Anterior cingulate cortex (tissue), 58 donors: ENCODE measurements at regions not wholly inside any gene's neighbourhood (a gene's known extent, or its start where the extent isn't known, plus 50 kb on each side); places are given as distances from the start of the nearest gene placed in this dataset.
"Not testable (repeated sequence)": the region's sequence is repeated elsewhere in the genome, so short reads cannot be mapped to it uniquely, and the experiment has no call there.

Experiments
- DNase-seq, 58 donors: peaks; one replicate each; lab custom pipeline; 2025; lab: John Stamatoyannopoulos, UW

- DNase-seq = no peak
Measured at GRCh38 chr2:21730141-21730540, 606.4 kb downstream of the TDRD15 start.

GRCh38 chr2:21740484-21740883, 616.7 kb downstream of the TDRD15 start:
- DNase-seq = no peak

- no peak for DNase-seq
Measured at GRCh38 chr2:21746499-21746898, 622.7 kb downstream of the TDRD15 start.

- DNase-seq = no peak
Measured at GRCh38 chr2:21748501-21748900, 624.7 kb downstream of the TDRD15 start.

GRCh38 chr2:21754164-21754788, 630.5 kb downstream of the TDRD15 start:
- no peak for DNase-seq

GRCh38 chr2:21757805-21758430, 634.1 kb downstream of the TDRD15 start:
- no peak for DNase-seq

- no peak for DNase-seq
Measured at GRCh38 chr2:21759819-21760218, 636.1 kb downstream of the TDRD15 start.

GRCh38 chr2:21761361-21761760, 637.6 kb downstream of the TDRD15 start:
- no peak for DNase-seq

GRCh38 chr2:21763501-21763900, 639.7 kb downstream of the TDRD15 start:
- DNase-seq = no peak

- DNase-seq = no peak
Measured at GRCh38 chr2:21770787-21771186, 647.0 kb downstream of the TDRD15 start.

- DNase-seq = no peak
Measured at GRCh38 chr2:21772624-21773023, 648.9 kb downstream of the TDRD15 start.

- DNase-seq = no peak
Measured at GRCh38 chr2:21773168-21773567, 649.4 kb downstream of the TDRD15 start.

- no peak for DNase-seq
Measured at GRCh38 chr2:21774691-21775368, 651.1 kb downstream of the TDRD15 start.

GRCh38 chr2:21779786-21780185, 656.0 kb downstream of the TDRD15 start:
- no peak for DNase-seq

GRCh38 chr2:21781962-21782361, 658.2 kb downstream of the TDRD15 start:
- no peak for DNase-seq

- DNase-seq = no peak
Measured at GRCh38 chr2:21782866-21783265, 659.1 kb downstream of the TDRD15 start.

GRCh38 chr2:21787941-21788340, 664.2 kb downstream of the TDRD15 start:
- no peak for DNase-seq

- not testable (repeated sequence) for DNase-seq
Measured at GRCh38 chr2:21790311-21790710, 666.5 kb downstream of the TDRD15 start.

- no peak for DNase-seq
Measured at GRCh38 chr2:21792571-21792970, 668.8 kb downstream of the TDRD15 start.

- DNase-seq = no peak
Measured at GRCh38 chr2:21793461-21793860, 669.7 kb downstream of the TDRD15 start.

GRCh38 chr2:21794611-21795010, 670.8 kb downstream of the TDRD15 start:
- no peak for DNase-seq

- DNase-seq = no peak
Measured at GRCh38 chr2:21800356-21800755, 676.6 kb downstream of the TDRD15 start.
